PFSK-1 (cell line): ENCODE measurements at regions not wholly inside any gene's neighbourhood (a gene's known extent, or its start where the extent isn't known, plus 50 kb on each side); places are given as distances from the start of the nearest gene placed in this dataset.

ENCODE experiments used
- FOXP2 ChIP-seq: optimal IDR thresholded peaks from 2 replicates; pipeline ENCODE3; 2011; ENCODE audit warnings: borderline replicate concordance, control low read depth, inconsistent platforms; ENCODE audit not compliant: insufficient read depth; ENCODE audit errors: extremely low read length, extremely low read depth
- POLR2AphosphoS5 ChIP-seq: IDR thresholded peaks from 2 replicates; pipeline ENCODE4 v1.6.1; 2012; ENCODE audit warnings: low read depth, mild to moderate bottlenecking, control low read depth, low read length, moderate library complexity
- REST ChIP-seq, 2 experiments: IDR thresholded peaks; 2 replicates each; pipeline versions ENCODE4 v1.6.1 to v1.8.0; 2011 to 2012; ENCODE audit warnings: low read depth in 2 of 2, low read length in 2 of 2, control low read depth in 1 of 2, inconsistent platforms in 1 of 2, mild to moderate bottlenecking in 1 of 2, moderate library complexity in 1 of 2; ENCODE audit not compliant: insufficient read depth in 1 of 2
- SIN3A ChIP-seq: IDR thresholded peaks from 2 replicates; pipeline ENCODE4 v1.6.1; 2012; ENCODE audit warnings: mild to moderate bottlenecking, low read length, moderate library complexity, borderline replicate concordance; ENCODE audit not compliant: insufficient read depth
- TAF1 ChIP-seq: IDR thresholded peaks from 2 replicates; pipeline ENCODE4 v1.6.1; 2012; ENCODE audit warnings: low read length, control low read depth, borderline replicate concordance; ENCODE audit not compliant: insufficient read depth

- TF ChIP-seq SIN3A (no peak), POLR2AphosphoS5 (no peak), REST (IDR thresholded peaks at IDR 0.05; ENCODE audit: insufficient read depth in 1 of 2, low read depth in 2 of 2, low read length in 2 of 2) (no peak), FOXP2 (no peak)
Observed at GRCh38 chr6:148179786-148180185, 162.9 kb upstream of the SASH1 start.

GRCh38 chr6:148182378-148182777, 160.3 kb upstream of the SASH1 start:
- TF ChIP-seq SIN3A (no peak), REST (IDR thresholded peaks at IDR 0.05; ENCODE audit: insufficient read depth in 1 of 2, low read depth in 2 of 2, low read length in 2 of 2) (no peak), POLR2AphosphoS5 (no peak), FOXP2 (no peak)

- TF ChIP-seq FOXP2 = no peak
Observed at GRCh38 chr6:148183776-148184175, 158.9 kb upstream of the SASH1 start.

DNA sequence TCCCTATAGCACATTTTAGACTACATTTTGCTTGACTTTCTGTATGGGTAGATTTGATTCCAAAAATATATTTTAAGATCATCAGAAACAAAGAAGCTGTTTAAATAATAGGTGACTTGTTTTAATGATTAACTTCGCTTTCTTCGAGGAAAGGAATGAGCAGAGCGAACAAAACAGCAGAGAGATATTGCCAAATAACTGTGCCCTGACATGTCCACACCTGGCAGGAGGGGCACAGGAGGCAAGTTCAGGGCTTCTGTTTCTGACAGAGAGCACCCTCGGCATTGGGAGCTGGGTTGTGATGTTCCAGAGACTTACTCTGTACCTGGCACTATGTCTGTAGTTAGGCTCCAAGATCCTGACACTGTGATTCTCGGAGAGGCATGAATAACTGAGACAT, 155.7 kb upstream of the SASH1 start:
- no peak for TF ChIP-seq SIN3A
- no peak for TF ChIP-seq FOXP2
- no peak for TF ChIP-seq TAF1
- TF ChIP-seq POLR2AphosphoS5 = no peak
- no peak for TF ChIP-seq REST (IDR thresholded peaks at IDR 0.05; ENCODE audit: insufficient read depth in 1 of 2, low read depth in 2 of 2, low read length in 2 of 2)

GRCh38 chr6:148192310-148192709, 150.3 kb upstream of the SASH1 start:
- TF ChIP-seq FOXP2 = no peak
- no peak for TF ChIP-seq SIN3A
- TF ChIP-seq REST (IDR thresholded peaks at IDR 0.05; ENCODE audit: insufficient read depth in 1 of 2, low read depth in 2 of 2, low read length in 2 of 2) = no peak
- no peak for TF ChIP-seq POLR2AphosphoS5
- no peak for TF ChIP-seq TAF1

GRCh38 chr6:148193063-148193680, 149.5 kb upstream of the SASH1 start:
- no peak for TF ChIP-seq SIN3A
- TF ChIP-seq POLR2AphosphoS5 = no peak
